C4-2B (cell line): ENCODE measurements at regions not wholly inside any gene's neighbourhood (a gene's known extent, or its start where the extent isn't known, plus 50 kb on each side); places are given as distances from the start of the nearest gene placed in this dataset.

ENCODE experiments used
- CTCF ChIP-seq: fragments of 450-650 bp; conservative IDR thresholded peaks from 2 replicates; pipeline ENCODE4 v1.5.1; 2017; ENCODE audit warnings: mild to moderate bottlenecking
- ZFX ChIP-seq: fragments of 450-650 bp; IDR thresholded peaks from 2 replicates; pipeline ENCODE4 v1.6.1; 2017

- TF ChIP-seq CTCF = no peak
- TF ChIP-seq ZFX = no peak
These were observed 550.4 kb downstream of the JRKL start for GRCh38 chr11:96940227-96940626.
